ENCODE measurements at regions not wholly inside any gene's neighbourhood (a gene's known extent, or its start where the extent isn't known, plus 50 kb on each side); places are given as distances from the start of the nearest gene placed in this dataset.
A peak's percentile ranks its signal among the peaks of the same experiment; 100 is the strongest.
"Not testable (repeated sequence)": the region's sequence is repeated elsewhere in the genome, so short reads cannot be mapped to it uniquely, and the experiment has no call there.

DNA sequence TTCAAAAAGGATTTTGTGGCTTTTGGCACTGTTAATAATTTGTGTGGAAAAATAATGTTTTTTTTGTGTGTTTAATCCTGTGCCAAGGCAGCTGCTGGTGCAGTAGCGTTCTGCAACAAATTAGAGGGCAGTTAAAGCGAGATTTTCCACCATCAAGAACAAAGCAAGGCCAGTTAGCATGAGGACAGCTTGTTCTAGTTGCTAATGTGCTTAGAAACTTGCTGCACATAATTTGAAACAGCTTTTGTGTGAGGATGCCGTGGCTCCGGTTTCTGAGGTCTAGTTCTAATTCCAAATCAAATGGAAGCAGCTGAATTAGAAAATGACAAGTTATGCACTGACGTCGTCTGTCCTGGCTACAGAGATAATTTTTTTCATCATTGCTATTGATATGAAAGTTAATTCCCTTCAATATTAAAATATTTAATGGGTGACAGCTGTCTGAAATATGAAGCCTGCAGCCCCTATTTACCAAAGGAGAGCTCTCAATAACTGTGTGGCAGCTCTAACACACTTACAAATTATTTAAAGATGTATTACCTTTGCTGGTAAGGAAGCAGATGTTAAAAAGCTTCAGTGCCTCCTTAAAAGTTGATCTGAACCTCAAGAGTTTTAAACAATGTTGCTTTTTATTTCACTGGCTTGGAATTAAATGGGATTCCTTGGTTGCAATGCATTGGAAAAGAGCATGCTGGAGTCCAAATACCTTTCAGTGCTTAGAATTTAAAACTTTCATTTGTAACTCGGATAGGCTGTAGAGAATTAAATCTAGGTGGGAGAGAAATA is 128.6 kb downstream of the SPATA31D1 start:
- DNase-seq = no peak

- DNase-seq = no peak
Measured at GRCh38 chr9:82122731-82123130, 134.2 kb downstream of the SPATA31D1 start.

DNA sequence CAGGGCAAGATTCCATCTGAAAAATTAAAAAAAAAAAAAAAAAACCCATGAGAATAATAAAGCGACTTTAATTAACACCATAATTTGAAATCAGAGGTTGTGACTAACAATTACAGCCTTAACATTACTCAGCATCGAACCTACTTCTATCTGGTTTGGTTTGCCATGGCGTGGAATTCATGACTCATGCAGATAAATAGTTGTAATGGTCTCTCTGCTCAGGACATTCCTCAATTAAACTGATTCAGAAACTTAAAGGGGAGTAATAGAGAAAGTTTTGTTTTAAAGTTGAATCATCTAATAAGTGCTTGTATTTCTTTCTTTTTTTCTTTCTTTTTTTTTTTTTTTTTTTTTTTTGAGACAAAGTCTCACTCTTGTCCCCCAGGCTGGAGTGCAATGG is 135.5 kb downstream of the SPATA31D1 start:
- DNase-seq = no peak

- DNase-seq = no peak
Measured at GRCh38 chr9:82126256-82126655, 137.7 kb downstream of the SPATA31D1 start.

DNA sequence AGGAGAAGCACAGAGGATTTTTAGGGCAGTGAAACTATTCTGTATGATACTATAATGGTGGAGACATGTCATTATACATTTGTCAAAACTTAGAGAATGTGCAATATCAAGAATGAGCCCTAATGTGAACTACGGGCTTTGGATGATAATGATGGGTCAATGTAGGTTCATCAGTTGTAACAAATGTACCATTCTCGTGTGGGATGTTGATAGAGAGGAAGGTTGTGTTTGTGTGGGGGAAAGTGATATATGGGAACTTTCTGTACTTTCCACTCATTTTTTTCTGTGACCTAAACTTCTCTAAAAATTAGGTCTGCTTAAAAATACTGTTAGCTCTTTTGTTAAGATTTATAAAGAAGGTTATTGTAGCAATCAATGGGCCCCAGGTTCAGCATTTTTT is 138.9 kb downstream of the SPATA31D1 start:
- DNase-seq = no peak

DNA sequence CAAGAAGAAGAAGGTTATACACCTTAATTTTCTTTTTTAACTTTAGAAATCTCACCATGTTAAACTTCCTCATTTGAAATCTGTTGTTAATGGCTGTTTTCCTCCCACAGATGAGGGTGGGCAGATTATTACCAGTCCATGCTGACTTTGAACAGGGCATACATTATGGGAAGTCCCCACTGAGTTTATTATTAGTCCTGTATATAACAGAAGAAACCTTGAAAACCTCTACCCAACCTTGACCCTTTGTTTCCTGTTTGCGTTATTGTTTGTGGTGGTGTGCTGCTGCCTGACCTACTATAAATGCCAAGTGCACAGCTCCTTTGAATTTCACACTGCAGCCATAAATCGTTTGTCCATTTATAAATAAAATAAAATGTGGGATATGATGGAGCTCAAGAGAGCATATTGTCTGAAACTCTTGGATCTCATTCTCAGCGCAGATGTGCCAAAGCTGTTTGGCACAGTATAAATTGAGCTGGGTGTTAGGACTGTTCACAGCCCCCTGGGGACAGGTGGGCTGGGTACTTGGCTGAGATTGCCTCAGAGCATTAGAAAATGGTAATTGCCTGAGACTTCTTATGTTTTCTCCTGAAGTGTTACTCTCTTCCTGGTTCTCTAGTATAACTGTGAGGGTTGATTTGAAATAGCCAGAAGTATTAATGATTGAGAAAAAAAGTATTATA is 139.6 kb downstream of the SPATA31D1 start:
- DNase-seq = no peak

DNA sequence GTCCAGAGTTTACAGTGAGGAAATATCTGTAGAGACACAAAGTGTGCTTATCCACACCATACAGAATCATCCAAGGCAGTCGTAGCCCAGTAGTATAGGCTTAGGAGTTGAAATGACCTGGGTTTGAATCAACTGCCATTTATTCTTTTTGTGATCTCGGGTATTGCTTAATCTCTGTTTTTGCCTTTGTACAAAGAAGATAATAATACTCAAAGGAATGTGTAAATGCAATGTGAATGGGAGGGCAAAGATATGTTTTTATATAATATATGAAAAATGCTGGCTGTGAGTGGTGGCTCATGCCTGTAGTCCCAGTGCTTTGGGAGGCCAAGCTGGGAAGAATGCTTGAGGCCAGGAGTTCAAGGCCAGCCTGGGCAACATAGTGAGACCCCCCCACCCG is 141.1 kb downstream of the SPATA31D1 start:
- DNase-seq = no peak

GRCh38 chr9:82130331-82131042 is 141.9 kb downstream of the SPATA31D1 start:
- DNase-seq = no peak

DNA sequence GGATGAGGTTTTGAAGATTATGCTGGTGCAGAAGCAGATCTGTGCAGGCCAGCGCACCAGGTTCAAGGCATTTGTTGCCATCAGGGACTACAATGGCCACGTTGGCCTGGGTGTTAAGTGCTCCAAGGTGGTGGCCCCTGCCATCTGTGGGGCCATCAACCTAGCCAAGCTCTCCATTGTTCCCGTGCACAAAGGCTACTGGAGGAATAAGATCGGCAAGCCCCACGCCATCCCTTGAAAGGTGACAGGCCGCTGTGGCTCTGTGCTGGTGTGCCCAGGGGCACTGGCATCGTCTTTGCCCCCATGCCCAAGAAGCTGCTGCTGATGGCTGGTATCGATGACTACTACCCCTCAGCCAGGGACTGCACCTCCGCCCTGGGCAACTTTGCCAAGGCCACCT is 142.5 kb downstream of the SPATA31D1 start:
- no peak for DNase-seq

DNA sequence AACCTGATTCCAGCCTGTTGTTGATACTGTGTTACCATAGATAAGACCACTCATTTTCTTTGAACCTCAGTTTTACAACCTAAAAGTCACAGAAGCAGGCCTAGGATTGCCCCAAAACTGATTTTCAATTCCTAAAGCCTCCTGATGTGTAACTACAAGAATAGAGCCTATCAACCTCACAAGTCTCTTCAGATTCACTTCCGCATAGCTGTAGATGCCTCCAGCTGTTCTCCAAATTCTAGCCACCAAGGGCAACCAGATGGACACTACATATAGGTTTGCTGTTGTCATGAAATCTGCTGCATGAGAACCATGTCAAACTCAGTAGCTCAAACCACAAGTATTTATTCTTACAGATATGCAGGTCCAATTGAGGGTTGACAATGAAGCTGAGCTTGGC is 143.5 kb downstream of the SPATA31D1 start:
- no peak for DNase-seq

DNA sequence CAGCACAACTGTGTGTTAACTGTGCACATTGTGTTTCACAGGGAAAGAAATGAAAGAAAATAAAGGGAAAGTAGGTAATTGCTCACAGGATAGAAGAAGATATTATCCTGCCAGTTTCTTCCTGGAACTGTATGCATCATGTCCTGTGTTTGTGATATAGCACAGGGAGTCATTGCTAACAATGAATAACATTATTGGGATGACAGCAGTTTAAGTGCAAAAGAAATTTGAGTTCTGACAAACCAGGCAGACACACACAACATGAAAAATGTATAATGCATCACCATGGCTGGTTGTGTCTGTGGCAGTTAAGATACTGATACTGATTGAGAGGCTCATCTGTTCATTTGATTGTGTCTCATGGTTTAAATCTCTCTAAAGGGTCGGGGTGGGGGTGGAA is 145.4 kb downstream of the SPATA31D1 start:
- no peak for DNase-seq

- no peak for DNase-seq
Measured at GRCh38 chr9:82135106-82135505, 146.5 kb downstream of the SPATA31D1 start.

- not testable (repeated sequence) for DNase-seq
Measured at GRCh38 chr9:82138081-82138480, 149.5 kb downstream of the SPATA31D1 start.

GRCh38 chr9:82140471-82140870 is 151.9 kb downstream of the SPATA31D1 start:
- DNase-seq = no peak

- no peak for DNase-seq
Measured at GRCh38 chr9:82144803-82145202, 156.2 kb downstream of the SPATA31D1 start.

DNA sequence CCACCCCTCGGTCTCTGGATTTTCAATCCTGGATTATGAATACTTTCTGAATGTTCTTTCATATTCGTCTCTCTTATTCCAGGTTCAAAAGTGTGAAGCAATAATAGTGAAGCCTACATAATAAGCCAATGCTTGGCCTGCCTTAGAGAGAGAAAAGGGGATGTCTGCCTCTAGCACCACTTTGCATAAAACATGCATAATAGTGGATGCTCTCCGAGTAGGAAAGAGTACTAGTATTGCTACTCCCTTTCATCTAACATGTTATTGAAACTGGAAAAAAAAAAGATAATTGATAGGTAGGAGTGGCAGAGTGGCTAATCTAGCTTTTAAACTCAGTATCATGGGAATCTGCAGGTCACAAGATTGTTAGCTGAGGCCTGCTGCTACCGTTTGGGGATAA is 158.1 kb downstream of the SPATA31D1 start:
- peak; percentile 7 to 34 for DNase-seq

- DNase-seq = no peak
Measured at GRCh38 chr9:82147798-82148425, 159.3 kb downstream of the SPATA31D1 start.

DNA sequence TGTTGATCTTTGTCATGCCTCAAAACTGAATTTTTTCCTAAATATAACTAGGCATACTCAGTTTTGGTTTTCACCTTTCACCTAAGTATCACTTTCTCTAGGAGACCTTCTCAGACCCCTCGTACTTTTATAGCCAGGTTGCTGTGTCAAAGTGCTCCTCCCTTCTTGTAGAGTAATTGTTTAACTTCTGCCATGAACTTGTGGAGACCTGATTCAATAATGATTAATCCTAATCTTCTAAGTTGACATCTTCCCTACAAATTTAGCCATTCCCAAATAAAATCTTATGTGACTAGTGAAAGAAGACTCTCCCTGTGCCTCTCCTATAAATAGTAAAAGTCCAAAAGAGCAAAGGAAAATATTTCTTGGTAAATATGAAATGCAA is 159.8 kb downstream of the SPATA31D1 start:
- DNase-seq = no peak

- peak; percentile 76 to 78 for DNase-seq
Measured at GRCh38 chr9:82148901-82149461, 160.4 kb downstream of the SPATA31D1 start.

DNA sequence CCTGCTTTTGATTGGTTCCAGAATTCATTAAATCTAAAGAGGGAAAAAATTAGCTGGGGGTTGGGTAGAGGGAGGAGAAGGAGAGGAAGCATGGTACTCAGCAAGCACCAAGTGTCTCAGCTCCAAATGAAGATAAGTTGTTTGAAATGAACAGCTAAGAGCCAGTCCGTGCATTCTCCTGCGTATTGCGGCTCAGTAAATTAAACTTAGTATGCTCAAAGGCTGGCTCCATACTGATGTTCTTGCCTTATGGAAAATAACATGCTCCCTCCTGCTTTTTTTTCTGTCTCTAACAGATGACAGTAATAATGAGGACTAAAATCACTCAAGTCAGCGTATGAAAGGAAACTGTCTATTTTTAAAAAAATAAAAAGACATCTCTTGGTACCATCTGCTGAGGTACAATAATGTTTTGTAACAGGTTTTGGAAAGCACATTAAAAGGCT is 161.0 kb downstream of the SPATA31D1 start:
- DNase-seq = peak in 1 of 2 experiments; percentile 43

DNA sequence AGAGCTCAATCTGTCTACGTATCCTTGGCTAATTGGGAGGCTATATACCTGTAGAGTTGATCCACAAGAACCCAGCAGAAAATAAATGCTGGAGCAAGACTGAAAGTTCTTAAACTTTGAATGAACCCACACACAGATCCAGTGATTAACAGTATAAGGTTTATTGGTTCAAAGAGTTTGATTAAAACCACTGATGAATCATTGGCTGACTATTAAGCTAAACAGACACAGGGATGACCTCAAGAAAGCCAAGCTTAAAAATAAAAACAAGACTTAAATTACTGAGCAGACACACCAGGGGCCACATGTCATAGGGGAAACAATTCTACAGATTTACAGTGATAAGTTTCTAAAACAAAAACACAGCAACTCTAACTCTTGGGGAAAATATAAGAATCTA is 163.6 kb downstream of the SPATA31D1 start:
- no peak for DNase-seq

DNA sequence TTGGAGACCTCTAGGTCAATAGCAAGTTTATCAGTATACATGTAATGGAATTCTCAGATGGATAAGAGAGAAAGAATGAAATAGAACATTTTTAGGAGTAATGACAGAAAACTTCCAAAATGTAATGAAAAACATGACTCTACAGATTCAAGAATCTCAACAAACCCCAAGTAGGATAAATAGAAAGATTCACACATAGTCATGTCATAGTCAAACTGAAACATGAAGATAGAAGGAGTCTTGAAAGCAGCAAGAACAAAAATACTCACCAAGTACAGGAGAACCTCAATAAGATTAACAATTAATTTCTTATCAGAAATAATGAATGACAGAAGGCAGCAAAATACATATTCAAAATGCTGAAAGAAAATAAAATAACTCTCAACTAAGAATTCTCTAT is 164.5 kb downstream of the SPATA31D1 start:
- no peak for DNase-seq

DNA sequence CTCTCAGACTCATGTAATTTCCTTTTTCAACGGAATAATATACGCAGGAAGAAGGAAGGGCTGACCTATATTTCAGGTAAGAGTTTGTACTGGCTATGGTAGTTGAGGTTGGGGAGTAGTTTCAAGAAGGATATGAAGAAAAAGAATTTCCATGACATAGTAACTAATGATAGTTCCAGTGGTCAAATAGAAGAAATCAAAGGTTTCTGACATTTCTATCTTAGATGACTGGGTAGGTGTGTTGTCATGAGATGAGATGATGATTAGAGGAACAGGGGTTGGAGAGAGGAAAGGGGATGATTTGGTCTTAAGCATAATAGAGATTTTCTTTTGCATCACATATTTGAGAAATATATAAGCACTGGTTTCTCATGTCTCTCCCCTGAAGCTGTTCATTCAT is 166.0 kb downstream of the SPATA31D1 start:
- DNase-seq = no peak

Data from NCI-H526 (cell line).